B cell (primary cell): ENCODE measurements at regions not wholly inside any gene's neighbourhood (a gene's known extent, or its start where the extent isn't known, plus 50 kb on each side); places are given as distances from the start of the nearest gene placed in this dataset.
"Not testable (repeated sequence)": the region's sequence is repeated elsewhere in the genome, so short reads cannot be mapped to it uniquely, and the experiment has no call there.

ENCODE experiments used
- CTCF ChIP-seq: fragments of 200-600 bp; IDR thresholded peaks from one replicate; pipeline ENCODE4 v1.8.0; 2022; ENCODE audit warnings: antibody characterized with exemption, mild to moderate bottlenecking
- EZH2 ChIP-seq: IDR thresholded peaks from 2 replicates; pipeline ENCODE4 v1.6.1; 2012; ENCODE audit warnings: borderline replicate concordance, low read depth, mild to moderate bottlenecking, moderate library complexity, low read length; ENCODE audit not compliant: insufficient read depth, poor library complexity, severe bottlenecking

DNA sequence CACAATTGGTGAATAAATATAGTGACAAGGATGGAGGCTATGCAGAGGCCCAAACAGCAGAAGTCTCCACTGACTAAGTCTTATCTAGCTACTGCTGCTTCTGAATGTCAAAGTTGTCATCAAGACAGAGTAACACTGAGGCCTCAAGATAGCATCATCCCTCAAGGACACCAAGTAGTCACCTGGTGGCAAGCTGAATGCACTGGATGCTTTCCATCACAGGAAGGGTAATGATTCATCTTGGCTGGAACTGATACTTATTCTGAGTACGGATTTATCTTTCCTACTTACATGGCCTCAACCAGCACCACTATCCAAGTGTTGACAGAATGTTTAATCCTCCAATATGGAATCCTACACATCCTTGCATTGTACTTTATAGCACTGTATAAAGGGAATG is 2997.8 kb upstream of the TEKT4 start:
- TF ChIP-seq CTCF, EZH2: not testable (repeated sequence)
